GM19468 (cell line): ENCODE measurements at regions not wholly inside any gene's neighbourhood (a gene's known extent, or its start where the extent isn't known, plus 50 kb on each side); places are given as distances from the start of the nearest gene placed in this dataset.

Experiments
- ATAC-seq: cut with Tn5 transposase; IDR thresholded peaks from one replicate; pipeline ENCODE4 v1.9.1; 2021; ENCODE audit warnings: mild to moderate bottlenecking, moderate library complexity, moderate number of reproducible peaks; ENCODE audit not compliant: unreplicated experiment; ENCODE audit errors: extremely low read depth

GRCh38 chr18:78895207-78896001 is 84.2 kb upstream of the SALL3 start:
- no peak for ATAC-seq

GRCh38 chr18:78896111-78896905 is 83.3 kb upstream of the SALL3 start:
- ATAC-seq: no peak

- no peak for ATAC-seq
Measured at GRCh38 chr18:78898066-78898465, 81.6 kb upstream of the SALL3 start.

- no peak for ATAC-seq
Measured at GRCh38 chr18:78898635-78899034, 81.0 kb upstream of the SALL3 start.

GRCh38 chr18:78899241-78899640 is 80.4 kb upstream of the SALL3 start:
- ATAC-seq: no peak

GRCh38 chr18:78900938-78901909 is 78.4 kb upstream of the SALL3 start:
- no peak for ATAC-seq

- no peak for ATAC-seq
Measured at GRCh38 chr18:78901923-78902794, 77.5 kb upstream of the SALL3 start.

- no peak for ATAC-seq
Measured at GRCh38 chr18:78902795-78903435, 76.7 kb upstream of the SALL3 start.

- ATAC-seq: no peak
Measured at GRCh38 chr18:78903436-78904178, 76.0 kb upstream of the SALL3 start.

- no peak for ATAC-seq
Measured at GRCh38 chr18:78904179-78904531, 75.5 kb upstream of the SALL3 start.

- ATAC-seq: no peak
Measured at GRCh38 chr18:78905334-78905733, 74.3 kb upstream of the SALL3 start.

- no peak for ATAC-seq
Measured at GRCh38 chr18:78906066-78906465, 73.6 kb upstream of the SALL3 start.

GRCh38 chr18:78908462-78909260 is 71.0 kb upstream of the SALL3 start:
- no peak for ATAC-seq

- no peak for ATAC-seq
Measured at GRCh38 chr18:78911751-78912283, 67.8 kb upstream of the SALL3 start.

GRCh38 chr18:78912336-78912735 is 67.3 kb upstream of the SALL3 start:
- ATAC-seq: no peak

- no peak for ATAC-seq
Measured at GRCh38 chr18:78912844-78913243, 66.8 kb upstream of the SALL3 start.

- ATAC-seq: no peak
Measured at GRCh38 chr18:78913395-78913794, 66.2 kb upstream of the SALL3 start.
